ENCODE measurements at regions not wholly inside any gene's neighbourhood (a gene's known extent, or its start where the extent isn't known, plus 50 kb on each side); places are given as distances from the start of the nearest gene placed in this dataset.
A peak's percentile ranks its signal among the peaks of the same experiment; 100 is the strongest.
"Not testable (repeated sequence)": the region's sequence is repeated elsewhere in the genome, so short reads cannot be mapped to it uniquely, and the experiment has no call there.

DNA sequence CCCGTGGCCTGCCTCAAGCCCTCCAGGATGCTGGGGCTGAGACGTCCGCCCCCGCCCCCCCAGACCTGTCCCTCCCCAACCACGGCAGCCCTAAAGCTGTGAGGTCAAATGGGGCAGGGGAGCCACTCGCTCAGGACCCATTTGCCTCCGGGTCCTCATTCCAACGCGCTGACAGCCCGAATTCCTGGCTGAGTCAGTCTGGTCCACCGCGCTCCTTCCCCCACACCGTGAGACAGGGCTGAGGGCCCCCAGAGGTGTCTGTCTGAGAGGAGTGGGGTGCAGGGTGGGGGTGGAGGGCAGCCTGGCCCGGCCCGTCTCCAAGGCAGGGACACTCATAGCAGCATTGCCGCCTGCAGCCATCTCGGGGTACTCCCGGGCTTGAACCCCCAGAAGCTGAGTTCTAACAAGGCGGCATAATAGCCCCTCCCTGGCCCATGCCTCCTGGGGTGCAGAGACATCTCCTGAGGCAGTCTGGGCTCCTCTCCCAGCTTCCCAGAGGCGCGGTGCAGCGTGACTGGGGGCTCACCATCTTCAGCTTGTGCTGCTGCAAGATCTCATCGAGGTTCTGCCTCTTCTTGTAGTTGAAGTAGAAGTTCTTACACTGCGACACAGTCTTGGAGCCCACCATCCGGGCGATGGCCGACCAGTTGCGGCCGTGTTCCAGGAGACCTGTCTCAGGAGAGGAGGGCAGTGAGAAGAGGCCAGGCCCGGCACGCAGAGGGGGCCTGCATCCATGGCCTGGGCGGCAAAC lies 90.5 kb downstream of the RFLNA start:
- DNase-seq (ENCODE audit: low read depth): peak; percentile 95

- DNase-seq (ENCODE audit: low read depth): no peak
Observed at GRCh38 chr12:124384299-124384894, 89.5 kb downstream of the RFLNA start.

GRCh38 chr12:124383028-124383427 lies 88.1 kb downstream of the RFLNA start:
- no peak for DNase-seq (ENCODE audit: low read depth)

- DNase-seq (ENCODE audit: low read depth): peak; percentile 55
Observed at GRCh38 chr12:124381456-124382296, 86.8 kb downstream of the RFLNA start.

DNA sequence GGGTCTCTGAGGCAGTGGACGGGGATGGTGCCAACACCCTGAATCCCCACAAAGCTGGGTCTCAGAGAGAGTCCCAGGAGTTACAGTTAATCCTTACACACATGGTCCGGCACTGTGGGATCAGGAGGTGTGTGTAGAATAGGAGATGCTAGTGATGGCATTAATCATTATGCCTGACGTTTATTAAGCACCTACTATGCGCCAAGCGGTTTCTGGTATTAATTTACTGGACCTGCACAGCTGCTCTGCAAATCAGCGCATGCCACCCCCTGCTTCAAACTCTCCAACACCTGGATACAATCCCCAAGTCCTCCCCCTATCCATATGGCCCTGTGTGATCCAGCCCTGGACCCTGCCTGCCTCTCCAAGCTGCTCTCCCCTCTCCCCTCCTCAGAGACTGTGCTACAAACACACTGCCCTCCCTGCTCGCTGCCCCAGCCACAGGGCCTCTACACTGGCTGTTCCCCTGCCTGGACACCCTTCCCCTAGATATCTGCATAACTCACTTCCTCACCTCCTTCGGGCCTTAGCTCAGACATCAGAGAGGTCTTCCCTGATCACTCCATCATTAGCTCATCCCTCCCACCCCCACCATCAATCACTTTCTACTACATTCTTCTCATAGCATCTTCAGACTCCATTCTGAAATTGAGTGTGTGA lies 86.0 kb downstream of the RFLNA start:
- no peak for DNase-seq (ENCODE audit: low read depth)

DNA sequence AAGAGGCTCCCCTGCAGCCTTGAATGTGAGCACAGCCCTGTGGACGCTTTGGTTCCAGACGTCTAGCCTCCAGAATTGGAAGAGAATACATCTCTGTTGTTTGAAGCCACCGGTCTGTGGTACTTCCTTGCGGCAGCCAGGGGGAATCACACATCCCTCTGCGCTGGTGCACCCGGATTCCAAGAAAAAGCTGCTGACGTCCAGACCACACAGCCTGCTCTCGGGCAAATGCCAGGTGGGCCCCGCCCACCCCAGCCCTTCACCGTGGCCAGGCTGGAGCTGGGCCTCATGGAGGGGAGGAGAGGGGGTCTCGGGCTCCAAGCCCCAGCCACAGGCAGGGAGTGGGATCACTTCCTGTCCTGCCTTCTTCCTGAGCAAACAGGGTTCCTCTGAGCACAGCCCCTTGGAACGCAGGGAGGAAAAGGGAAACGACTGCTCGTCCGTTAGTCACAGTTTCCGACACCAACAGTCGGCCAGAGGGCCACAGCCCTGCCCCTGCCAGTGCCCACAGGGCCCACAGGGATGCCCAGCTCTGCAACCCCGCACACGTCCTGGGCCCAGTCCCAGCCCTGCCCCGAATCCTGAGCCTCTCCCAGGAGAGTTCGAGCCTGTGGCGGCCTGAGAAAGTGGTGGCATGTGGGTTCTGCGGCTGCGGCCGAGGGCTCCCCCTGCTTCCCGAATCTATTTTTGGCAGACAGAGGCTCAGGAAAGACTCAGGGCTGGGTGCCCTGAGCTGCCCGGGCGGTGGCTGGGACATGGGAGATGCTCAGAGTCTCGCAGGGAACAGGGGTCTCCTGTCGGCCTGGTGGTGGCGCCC lies 85.3 kb downstream of the RFLNA start:
- DNase-seq (ENCODE audit: low read depth): peak; percentile 87

- DNase-seq (ENCODE audit: low read depth): no peak
Observed at GRCh38 chr12:124379379-124379937, 84.6 kb downstream of the RFLNA start.

DNA sequence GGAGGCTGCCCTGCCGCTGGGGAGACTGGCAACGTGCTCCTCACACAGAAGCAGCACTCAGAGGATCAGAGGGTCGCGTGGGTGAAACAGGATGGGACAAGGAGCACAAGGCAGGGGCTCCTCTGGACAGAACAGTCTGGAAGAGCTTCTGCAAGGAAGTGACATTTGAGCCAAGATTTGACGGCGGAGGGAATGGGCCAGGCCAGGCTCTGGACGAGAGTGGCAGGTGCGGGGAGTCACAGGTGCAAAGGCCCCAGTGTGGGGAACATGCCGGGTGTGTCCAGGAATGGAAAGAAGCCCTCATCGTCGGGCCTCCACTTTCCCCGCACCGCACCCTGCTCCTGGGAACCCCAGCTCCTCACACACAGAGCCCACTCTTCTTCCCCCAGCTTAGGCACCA lies 84.0 kb downstream of the RFLNA start:
- no peak for DNase-seq (ENCODE audit: low read depth)

GRCh38 chr12:124377981-124378509 lies 83.2 kb downstream of the RFLNA start:
- DNase-seq (ENCODE audit: low read depth): no peak

DNA sequence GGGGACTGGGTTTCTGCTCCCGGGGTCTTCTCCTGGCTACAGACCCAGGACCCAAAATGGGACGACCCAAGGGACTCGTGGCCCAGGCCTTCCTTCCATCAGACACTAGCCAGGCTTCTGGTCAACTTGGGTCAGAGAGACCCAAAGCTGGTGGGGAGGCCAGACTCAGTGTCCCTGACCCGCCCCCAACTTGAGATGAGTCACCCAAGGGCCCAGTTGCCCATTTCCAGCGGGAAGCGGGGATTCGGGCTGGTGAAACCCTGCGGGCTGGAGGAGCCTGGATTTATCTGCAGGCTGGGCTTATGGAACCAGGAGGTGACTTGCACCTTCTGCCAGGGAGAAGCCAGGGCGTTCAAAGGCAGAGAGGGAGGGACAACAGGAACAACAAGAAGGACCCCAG lies 81.5 kb downstream of the RFLNA start:
- no peak for DNase-seq (ENCODE audit: low read depth)

DNA sequence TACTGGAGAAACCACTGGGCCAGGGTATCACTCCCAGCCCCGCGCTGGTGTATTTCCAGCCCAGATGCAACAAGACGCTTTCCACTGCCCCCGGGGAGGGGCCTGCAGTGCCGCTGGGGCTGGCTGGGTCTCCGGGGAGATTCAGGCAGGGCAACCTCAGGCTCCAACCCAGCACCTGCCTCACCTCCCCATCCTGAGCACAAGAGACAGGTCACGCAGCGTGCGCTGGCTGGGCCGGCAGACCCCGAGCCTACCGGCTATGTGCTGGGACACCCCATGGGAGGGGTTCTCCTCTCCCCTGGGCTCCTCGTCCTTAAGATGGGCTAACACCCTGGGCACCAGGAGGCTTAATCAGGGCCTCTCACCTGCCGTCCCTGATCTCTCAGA lies 80.9 kb downstream of the RFLNA start:
- no peak for DNase-seq (ENCODE audit: low read depth)

- DNase-seq (ENCODE audit: low read depth): no peak
Observed at GRCh38 chr12:124375141-124375788, 80.4 kb downstream of the RFLNA start.

DNA sequence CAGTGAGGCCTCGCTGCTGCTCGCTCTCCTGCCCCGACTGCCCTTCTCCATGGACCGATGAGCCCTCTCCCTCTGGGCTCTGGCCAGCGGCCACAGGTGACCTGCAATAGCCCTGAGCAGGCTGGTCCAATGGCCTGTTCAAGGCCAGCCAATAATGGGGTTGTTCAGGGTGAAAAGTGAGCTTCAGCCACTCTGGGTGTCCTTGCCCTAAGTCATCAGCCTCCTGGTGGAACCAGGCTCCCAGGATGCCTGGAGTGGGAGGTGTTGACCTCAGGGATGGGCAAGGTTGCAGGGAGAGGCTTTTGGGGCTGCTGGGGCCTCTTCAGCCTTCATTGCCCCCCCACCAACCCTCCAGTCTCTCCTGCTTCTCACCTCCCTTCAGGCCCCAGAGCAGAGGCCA lies 79.7 kb downstream of the RFLNA start:
- DNase-seq (ENCODE audit: low read depth): no peak

GRCh38 chr12:124374147-124374546 lies 79.3 kb downstream of the RFLNA start:
- DNase-seq (ENCODE audit: low read depth): no peak

GRCh38 chr12:124373701-124374100 lies 78.8 kb downstream of the RFLNA start:
- DNase-seq (ENCODE audit: low read depth): not testable (repeated sequence)

- no peak for DNase-seq (ENCODE audit: low read depth)
Observed at GRCh38 chr12:124372831-124373230, 77.9 kb downstream of the RFLNA start.

DNA sequence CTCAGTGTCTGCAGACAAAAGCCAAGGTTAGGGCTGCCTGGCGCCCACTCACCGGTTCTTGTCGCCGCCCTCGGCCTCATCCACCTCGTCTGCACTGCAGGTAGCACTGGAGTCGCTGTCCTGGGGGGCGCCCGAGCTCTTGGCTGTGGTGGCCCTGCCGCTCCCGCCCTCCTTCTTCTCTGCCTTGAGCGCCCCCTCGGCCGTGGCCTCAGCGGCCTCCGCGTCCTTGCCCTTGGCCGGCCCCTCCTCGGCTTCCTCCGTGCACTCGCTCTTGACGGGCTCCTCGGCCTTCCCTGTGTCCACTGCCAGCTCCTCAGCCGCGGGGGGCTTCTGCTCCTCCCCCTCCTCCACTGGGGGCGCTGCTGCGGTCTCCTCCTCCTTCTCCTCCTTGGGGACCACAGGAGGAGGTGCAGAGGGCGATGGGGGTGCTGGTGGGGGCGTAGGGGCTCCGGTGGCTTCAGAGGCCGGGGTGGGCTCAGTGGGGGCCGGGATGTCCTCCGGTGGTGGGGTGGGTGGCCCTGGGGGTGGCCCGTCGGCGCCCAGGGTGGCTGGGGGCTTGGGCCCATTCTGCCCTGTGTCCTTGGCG lies 77.2 kb downstream of the RFLNA start:
- no peak for DNase-seq (ENCODE audit: low read depth)

- peak; percentile 38 for DNase-seq (ENCODE audit: low read depth)
Observed at GRCh38 chr12:124371366-124371765, 76.5 kb downstream of the RFLNA start.

GRCh38 chr12:124370851-124371250 lies 76.0 kb downstream of the RFLNA start:
- peak; percentile 58 for DNase-seq (ENCODE audit: low read depth)

DNA sequence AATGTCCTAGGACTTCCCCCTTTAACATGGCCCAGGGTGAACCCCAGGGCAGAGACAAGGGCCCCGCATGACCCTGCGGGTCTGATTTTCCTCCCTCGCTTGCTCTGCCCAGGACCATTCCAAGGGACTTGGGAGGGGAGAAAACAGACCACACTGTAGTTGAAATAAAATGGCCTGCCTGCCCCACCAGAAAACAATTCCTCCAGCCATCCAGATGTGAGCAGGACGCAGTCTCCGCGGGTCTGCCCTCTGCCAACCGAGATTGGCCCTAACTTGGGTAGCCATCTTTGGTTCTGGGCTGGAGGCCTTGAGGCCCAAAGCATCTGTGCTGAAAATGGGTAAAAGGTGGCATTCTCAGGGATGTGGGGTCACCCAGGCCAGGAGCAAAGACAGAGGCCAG lies 75.5 kb downstream of the RFLNA start:
- no peak for DNase-seq (ENCODE audit: low read depth)
